Aorta (tissue), 5 donors: ENCODE measurements at regions not wholly inside any gene's neighbourhood (a gene's known extent, or its start where the extent isn't known, plus 50 kb on each side); places are given as distances from the start of the nearest gene placed in this dataset.
"Not testable (repeated sequence)": the region's sequence is repeated elsewhere in the genome, so short reads cannot be mapped to it uniquely, and the experiment has no call there.

Experiments
- ATAC-seq: fragments of 200-7000 bp; cut with Tn5 transposase; one replicate; pipeline ENCODE4 v1.9.1; 2022; ENCODE audit warnings: moderate library complexity; ENCODE audit not compliant: low FRiP score
- DNase-seq, 2 donors: peaks; one replicate each; pipeline ENCODE4 v3.0.0-alpha.2; 2020
- H3K27ac ChIP-seq, 2 donors: one replicate each; pipeline ENCODE4 v1.5.1; 2013; ENCODE audit warnings: low read length in 2 of 2, mild to moderate bottlenecking in 2 of 2, moderate library complexity in 2 of 2, control low read depth in 1 of 2, inconsistent platforms in 1 of 2, low read depth in 1 of 2
- H3K27me3 ChIP-seq, 2 donors: one replicate each; pipeline ENCODE4 v1.6.1; 2013; ENCODE audit warnings: control low read depth in 1 of 2, low read length in 1 of 2, mild to moderate bottlenecking in 1 of 2, moderate library complexity in 1 of 2; ENCODE audit not compliant: insufficient read depth in 2 of 2, control insufficient read depth in 1 of 2
- H3K36me3 ChIP-seq, 2 donors: one replicate each; pipeline ENCODE4 v1.6.1; 2013; ENCODE audit warnings: control low read depth in 1 of 2, low read length in 1 of 2, mild to moderate bottlenecking in 1 of 2; ENCODE audit not compliant: insufficient read depth in 2 of 2, control insufficient read depth in 1 of 2
- H3K4me1 ChIP-seq, 2 donors: one replicate each; pipeline ENCODE4 v1.6.1; 2013; ENCODE audit warnings: low read length in 2 of 2, control low read depth in 1 of 2, mild to moderate bottlenecking in 1 of 2, moderate library complexity in 1 of 2; ENCODE audit not compliant: insufficient read depth in 2 of 2, control insufficient read depth in 1 of 2
- H3K4me3 ChIP-seq, 2 donors: one replicate each; pipeline ENCODE4 v1.5.1; 2013; ENCODE audit warnings: low read length in 2 of 2, control low read depth in 1 of 2, mild to moderate bottlenecking in 1 of 2
- H3K9me3 ChIP-seq: one replicate; pipeline ENCODE4 v1.6.1; 2013; ENCODE audit warnings: mild to moderate bottlenecking, low read length; ENCODE audit not compliant: control insufficient read depth
- WGBS, 2 donors: extraction: QIAGEN DNeasy Blood & Tissue Kit; methylation state at CpG; one replicate each; pipeline ENCODE4 v1.1.7; 2013; 5-methylcytosine and 5-hydroxymethylcytosine counted together
- intact Hi-C, 2 donors: fragments of 100-400 bp; cut with DNase I; formaldehyde crosslinking; loops; one replicate each; pipeline versions ENCODE4 v1.14.2 to v1.15.0; 2022
- donor health status: healthy with polysubstance abuse.
- donor health status: Bipolar disorder and iron deficiency.
- donor health status: DM: no; HTN: no; CAD: no.
- donor health status: DM: no; HTN: no; CAD: no.
- donor health status: DM: yes; HTN: yes; CAD: no.

DNA sequence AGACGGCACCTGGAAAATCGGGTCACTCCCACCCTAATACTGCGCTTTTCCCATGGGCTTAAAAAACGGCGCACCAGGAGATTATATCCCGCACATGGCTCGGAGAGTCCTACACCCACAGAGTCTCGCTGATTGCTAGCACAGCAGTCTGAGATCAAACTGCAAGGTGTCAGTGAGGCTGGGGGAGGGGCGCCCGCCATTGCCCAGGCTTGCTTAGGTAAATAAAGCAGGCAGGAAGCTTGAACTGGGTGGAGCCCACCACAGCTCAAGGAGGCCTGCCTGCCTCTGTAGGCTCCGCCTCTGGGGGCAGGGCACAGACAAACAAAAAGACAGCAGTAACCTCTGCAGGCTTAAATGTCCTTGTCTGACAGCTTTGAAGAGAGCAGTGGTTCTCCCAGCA, 102.6 kb downstream of the FHIP1A start:
- WGBS, 2 donors: 91 to 97% methylated on average over 9 to 11 of the region's 11 CpGs
- DNase-seq, H3K9me3 ChIP-seq, H3K27ac ChIP-seq, intact Hi-C loops, H3K4me1 ChIP-seq, H3K27me3 ChIP-seq, ATAC-seq, H3K36me3 ChIP-seq, H3K4me3 ChIP-seq: not testable (repeated sequence)

DNA sequence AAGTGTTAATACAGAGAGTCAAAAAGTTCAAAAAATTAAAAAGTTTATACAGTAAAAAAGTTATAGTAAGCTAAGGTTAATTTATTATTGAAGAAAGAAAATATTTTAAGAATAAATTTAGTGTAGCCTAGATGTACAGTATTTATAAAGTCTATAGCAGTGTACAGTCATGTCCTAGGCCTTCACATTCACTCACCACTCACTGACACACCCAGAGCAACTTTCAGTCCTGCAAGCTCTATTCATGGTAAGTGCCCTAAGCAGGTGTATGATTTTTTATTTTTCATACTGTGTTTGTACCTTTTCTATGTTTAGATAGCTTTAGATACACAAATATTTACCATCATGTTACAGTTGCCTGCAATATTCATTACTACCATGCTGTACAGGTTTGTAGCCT, 108.9 kb downstream of the FHIP1A start:
- H3K27ac ChIP-seq: no peak overlapping the region
- no peaks in the 10 kb centered on the region for H3K27me3 ChIP-seq
- intact Hi-C loops: no loop called here
- no peak overlapping the region for H3K4me3 ChIP-seq
- ATAC-seq (no peak), DNase-seq (no peak)
- no peaks in the 10 kb centered on the region for H3K36me3 ChIP-seq
- H3K9me3 ChIP-seq: no peaks in the 10 kb centered on the region
- no peaks in the 10 kb centered on the region for H3K4me1 ChIP-seq

DNA sequence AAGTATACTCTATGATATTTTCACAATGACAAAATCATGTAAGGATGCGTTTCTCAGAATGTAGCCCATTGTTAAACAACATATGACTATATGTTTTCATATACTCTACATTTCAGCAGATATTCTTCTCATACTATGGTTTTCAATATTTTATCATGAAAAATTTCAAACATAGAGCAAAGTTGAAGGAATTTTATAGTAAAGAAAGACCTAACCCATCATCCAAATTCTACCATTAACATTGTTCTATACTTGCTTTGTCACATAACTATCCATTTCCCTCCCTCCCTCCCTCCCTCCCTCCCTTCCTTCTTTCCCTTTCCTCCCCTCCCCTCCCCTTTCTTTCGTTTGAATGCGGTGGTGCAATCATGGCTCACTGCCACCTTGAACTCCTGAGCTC, 109.4 kb downstream of the FHIP1A start:
- Histone ChIP-seq H3K36me3 (no peaks in the 10 kb centered on the region), H3K4me3 (no peak overlapping the region), H3K4me1 (no peaks in the 10 kb centered on the region), H3K27me3 (no peaks in the 10 kb centered on the region), H3K9me3 (no peaks in the 10 kb centered on the region), H3K27ac (no peak overlapping the region)
- DNase-seq (no peak), ATAC-seq (no peak)
- WGBS, 2 donors: 72 to 80% methylated on average over 3 of the region's 3 CpGs
- intact Hi-C loops: no loop called here

DNA sequence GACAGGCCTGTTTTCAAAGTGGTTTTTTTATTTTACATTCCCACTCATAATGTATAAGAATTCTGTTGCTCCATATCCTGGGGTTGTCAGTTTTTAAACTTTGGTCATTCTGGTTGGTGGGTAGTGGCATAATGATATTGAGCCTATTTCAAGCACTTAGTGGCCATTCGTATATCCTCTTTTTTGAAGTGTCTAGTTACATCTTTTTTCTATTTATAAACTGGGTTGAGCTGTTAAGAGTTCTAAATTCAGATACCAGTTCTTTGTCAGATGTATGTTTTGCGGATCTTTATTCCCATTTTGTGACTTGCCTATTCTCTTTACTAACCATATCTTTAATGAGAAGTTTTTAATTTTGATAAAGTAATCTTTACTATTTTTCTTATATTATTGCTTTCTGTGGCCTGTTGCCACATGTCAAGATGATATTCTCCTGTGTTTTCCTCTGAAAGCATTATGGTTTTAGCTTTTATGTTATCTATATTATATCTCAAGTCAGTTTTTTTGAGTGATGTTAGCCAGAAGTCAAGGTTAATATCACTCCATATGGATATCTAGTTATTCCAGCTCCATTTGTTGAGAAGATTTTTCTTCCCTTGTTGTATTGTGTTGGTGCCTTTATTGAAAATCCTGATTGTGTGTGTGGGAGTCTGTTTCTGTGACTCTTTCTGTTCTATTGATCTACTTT, 110.9 kb downstream of the FHIP1A start:
- no peak for ATAC-seq
- H3K27ac ChIP-seq: no peak overlapping the region
- intact Hi-C loops: no loop called here

DNA sequence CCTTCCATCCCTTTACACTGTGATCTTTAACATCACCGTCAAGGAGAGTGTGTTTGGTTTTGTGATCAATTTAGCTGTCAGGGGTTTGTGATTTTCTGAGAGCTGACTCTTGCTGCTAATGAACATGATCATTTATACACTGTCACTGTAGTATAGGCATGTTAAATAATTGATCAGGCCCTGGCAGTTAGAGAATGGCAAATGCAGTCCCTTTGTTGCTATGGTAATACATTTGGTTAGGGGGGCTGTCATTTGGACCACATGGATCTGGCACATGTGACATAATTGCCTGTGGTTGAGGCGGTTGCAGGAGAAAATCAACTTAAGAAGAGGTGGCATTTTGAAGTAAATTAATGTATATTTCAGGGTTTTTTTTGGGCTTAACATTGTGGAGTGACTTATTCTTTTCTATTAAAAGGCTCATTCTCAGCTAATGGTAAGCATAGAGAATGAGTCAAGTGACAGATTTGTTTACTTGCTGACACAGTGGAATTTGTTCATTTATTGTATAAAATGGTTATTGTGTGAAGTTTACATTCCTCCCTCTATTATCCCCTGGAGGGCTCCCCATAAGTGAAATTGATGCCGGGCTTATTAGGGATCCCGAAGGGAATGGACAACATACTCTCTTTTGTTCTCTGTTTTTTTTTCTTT, 114.0 kb downstream of the FHIP1A start:
- Histone ChIP-seq H3K36me3 (no peaks in the 10 kb centered on the region), H3K4me1 (no peaks in the 10 kb centered on the region), H3K4me3 (no peak overlapping the region), H3K27ac (no peak overlapping the region), H3K9me3 (no peaks in the 10 kb centered on the region), H3K27me3 (no peaks in the 10 kb centered on the region)
- ATAC-seq: no peak
- DNase-seq: no peak
- intact Hi-C loops: no loop called here
- WGBS, 2 donors: 38 to 43% methylated on average over 4 of the region's 4 CpGs

More for the DNA sequence above, 110.9 kb downstream of the FHIP1A start:
- Histone ChIP-seq H3K27me3 (no peaks in the 10 kb centered on the region), H3K9me3 (no peaks in the 10 kb centered on the region), H3K36me3 (no peaks in the 10 kb centered on the region), H3K4me1 (no peaks in the 10 kb centered on the region), H3K4me3 (no peak overlapping the region)
- WGBS, 2 donors: 50 to 54% methylated on average over 2 of the region's 2 CpGs
- no peak for DNase-seq

DNA sequence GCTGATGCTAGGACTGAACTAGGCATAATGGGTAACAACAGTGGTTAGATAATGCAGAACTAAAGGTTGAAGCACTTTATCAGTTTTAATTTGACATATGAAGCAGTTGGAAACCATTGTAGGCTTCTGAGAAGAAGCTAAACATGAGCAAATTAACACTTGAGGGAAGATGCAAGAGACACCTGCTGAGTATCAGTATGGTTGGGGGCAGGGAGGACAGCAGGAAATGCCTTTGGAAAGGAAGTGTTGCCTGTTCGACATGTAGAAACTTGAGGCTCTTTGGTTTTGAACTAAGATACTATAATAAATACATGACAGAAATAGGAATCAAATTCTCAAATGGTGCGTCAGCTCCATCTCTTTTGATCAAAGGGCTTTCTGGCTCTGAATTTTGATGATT, 115.6 kb downstream of the FHIP1A start:
- Histone ChIP-seq H3K27me3 (peaks cover 0 to 2% of the 10 kb centered on the region in 2 donors), H3K4me1 (no peaks in the 10 kb centered on the region), H3K27ac (no peak overlapping the region), H3K36me3 (no peaks in the 10 kb centered on the region), H3K9me3 (no peaks in the 10 kb centered on the region), H3K4me3 (no peak overlapping the region)
- intact Hi-C loops: no loop called here
- ATAC-seq (no peak), DNase-seq (no peak)
- 58 to 68% methylated on average over 2 of the region's 2 CpGs for WGBS, 2 donors

DNA sequence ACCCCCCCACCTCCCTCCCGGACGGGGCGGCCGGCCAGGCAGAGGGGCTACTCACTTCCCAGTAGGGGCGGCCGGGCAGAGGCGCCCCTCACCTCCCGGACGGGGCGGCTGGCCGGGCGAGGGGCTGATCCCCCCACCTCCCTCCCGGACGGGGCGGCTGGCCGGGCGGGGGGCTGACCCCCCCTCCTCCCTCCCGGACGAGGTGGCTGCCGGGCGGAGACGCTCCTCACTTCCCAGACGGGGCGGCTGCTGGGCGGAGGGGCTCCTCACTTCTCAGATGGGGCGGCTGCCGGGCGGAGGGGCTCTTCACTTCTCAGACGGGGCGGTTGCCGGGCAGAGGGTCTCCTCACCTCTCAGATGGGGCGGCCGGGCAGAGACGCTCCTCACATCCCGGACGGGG, 117.5 kb downstream of the FHIP1A start:
- DNase-seq, H3K27ac ChIP-seq, ATAC-seq, H3K4me1 ChIP-seq, intact Hi-C loops, H3K4me3 ChIP-seq, H3K9me3 ChIP-seq, H3K36me3 ChIP-seq, H3K27me3 ChIP-seq: not testable (repeated sequence)
- 88 to 91% methylated on average over 25 to 36 of the region's 36 CpGs for WGBS, 2 donors

DNA sequence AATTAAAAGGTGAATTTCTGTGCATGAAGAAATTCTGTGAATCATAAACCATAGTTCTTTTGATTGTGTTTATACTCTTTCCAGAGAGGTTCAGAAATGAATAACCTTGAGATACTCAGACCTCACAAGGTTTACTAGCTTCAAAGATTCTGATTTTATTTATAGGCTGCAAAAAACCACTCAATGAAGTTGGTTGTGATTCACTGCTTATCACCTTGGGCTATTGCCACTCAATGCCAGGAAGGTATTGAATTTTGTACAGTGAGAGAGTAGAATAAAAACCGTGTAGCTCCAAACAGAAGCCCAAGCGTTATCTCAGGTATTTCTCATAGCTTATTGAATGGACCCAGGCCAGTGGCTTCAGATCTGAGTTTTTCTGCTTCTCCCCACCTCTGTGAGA, 118.7 kb downstream of the FHIP1A start:
- Histone ChIP-seq H3K4me3 (no peak overlapping the region), H3K9me3 (no peaks in the 10 kb centered on the region), H3K36me3 (no peaks in the 10 kb centered on the region), H3K27ac (no peak overlapping the region), H3K27me3 (peaks cover 0 to 2% of the 10 kb centered on the region in 2 donors), H3K4me1 (no peaks in the 10 kb centered on the region)
- WGBS, 2 donors: 79 to 80% methylated on average over 2 of the region's 2 CpGs
- DNase-seq (no peak), ATAC-seq (no peak)
- intact Hi-C loops: no loop called here

DNA sequence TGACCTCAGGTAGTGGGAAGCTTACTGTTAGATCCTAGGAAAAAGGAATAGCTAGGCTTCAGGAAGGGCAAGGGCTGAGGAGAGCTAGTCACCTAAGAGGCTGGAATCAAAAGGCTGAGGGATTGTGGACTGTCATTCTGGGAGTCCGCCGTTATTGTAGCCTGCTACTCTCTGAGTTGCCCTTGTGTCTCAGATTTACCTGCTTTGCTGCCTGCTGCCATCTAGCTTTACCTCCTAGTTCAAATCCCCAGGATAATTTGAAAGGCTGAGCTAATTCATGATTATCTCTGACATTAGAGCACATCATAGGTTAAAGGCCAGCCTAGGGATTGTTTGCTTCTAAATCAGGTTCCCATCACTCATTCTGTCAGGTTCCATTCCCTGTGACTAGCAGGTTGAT, 120.2 kb downstream of the FHIP1A start:
- H3K4me3 ChIP-seq: no peak overlapping the region
- H3K27ac ChIP-seq: no peak overlapping the region
- WGBS, 2 donors: 69 to 76% methylated on average over 2 of the region's 2 CpGs
- DNase-seq: no peak
- H3K36me3 ChIP-seq: no peaks in the 10 kb centered on the region
- no peak for ATAC-seq
- peaks cover 0 to 2% of the 10 kb centered on the region in 2 donors for H3K27me3 ChIP-seq
- intact Hi-C loops: no loop called here
- H3K9me3 ChIP-seq: no peaks in the 10 kb centered on the region
- H3K4me1 ChIP-seq: no peaks in the 10 kb centered on the region
